KMS-11 (cell line): ENCODE measurements at regions not wholly inside any gene's neighbourhood (a gene's known extent, or its start where the extent isn't known, plus 50 kb on each side); places are given as distances from the start of the nearest gene placed in this dataset.

Source experiments
- H2AFZ ChIP-seq: fragments of 200-600 bp; sonication (generic); 2 replicates; pipeline ENCODE4 v1.6.1; 2016; ENCODE audit warnings: antibody characterized with exemption, mixed run types, low read depth
- H3K27ac ChIP-seq: fragments of 200-600 bp; sonication (generic); 2 replicates; pipeline ENCODE4 v1.6.1; 2016; ENCODE audit warnings: mild to moderate bottlenecking, mixed run types
- H3K27me3 ChIP-seq: fragments of 200-600 bp; sonication (generic); 2 replicates; pipeline ENCODE4 v1.6.1; 2017; ENCODE audit warnings: mild to moderate bottlenecking, low read depth, mixed run types, moderate library complexity; ENCODE audit not compliant: insufficient read depth
- H3K36me3 ChIP-seq: fragments of 200-600 bp; sonication (generic); 2 replicates; pipeline ENCODE4 v1.6.1; 2017; ENCODE audit warnings: mild to moderate bottlenecking, mixed run types; ENCODE audit not compliant: insufficient read depth
- H3K4me1 ChIP-seq: fragments of 200-600 bp; sonication (generic); 2 replicates; pipeline ENCODE4 v1.6.1; 2016; ENCODE audit warnings: mild to moderate bottlenecking, low read depth, mixed run types; ENCODE audit not compliant: poor library complexity, severe bottlenecking
- H3K4me2 ChIP-seq: fragments of 200-600 bp; sonication (generic); 2 replicates; pipeline ENCODE4 v1.7.0; 2016; ENCODE audit warnings: mild to moderate bottlenecking, mixed run types
- H3K4me3 ChIP-seq: fragments of 200-600 bp; sonication (generic); IDR thresholded peaks from 2 replicates; pipeline ENCODE4 v1.6.1; 2017; ENCODE audit warnings: low read depth, low read length, mixed read lengths; ENCODE audit not compliant: insufficient read depth
- H3K79me2 ChIP-seq: fragments of 200-600 bp; sonication (generic); 2 replicates; pipeline ENCODE4 v1.6.1; 2016; ENCODE audit warnings: low read depth, mixed run types; ENCODE audit not compliant: insufficient read depth
- H3K9ac ChIP-seq: fragments of 200-600 bp; sonication (generic); 2 replicates; pipeline ENCODE4 v1.6.1; 2016; ENCODE audit warnings: mild to moderate bottlenecking, mixed run types
- H4K20me1 ChIP-seq: fragments of 200-600 bp; sonication (generic); 2 replicates; pipeline ENCODE4 v1.6.1; 2016; ENCODE audit warnings: mild to moderate bottlenecking, mixed run types; ENCODE audit not compliant: insufficient read depth
- TF ChIP-seq, protein P1 (sequence below): fragments of 200-600 bp; sonication (generic); conservative IDR thresholded peaks from 2 replicates; pipeline ENCODE4 v1.6.1; 2017; ENCODE audit warnings: low read depth, mild to moderate bottlenecking, antibody characterized with exemption, low read length, moderate library complexity, mixed read lengths

GRCh38 chr10:21334891-21335696, 190.4 kb downstream of the SKIDA1 start:
- TF ChIP-seq, protein P1, sequence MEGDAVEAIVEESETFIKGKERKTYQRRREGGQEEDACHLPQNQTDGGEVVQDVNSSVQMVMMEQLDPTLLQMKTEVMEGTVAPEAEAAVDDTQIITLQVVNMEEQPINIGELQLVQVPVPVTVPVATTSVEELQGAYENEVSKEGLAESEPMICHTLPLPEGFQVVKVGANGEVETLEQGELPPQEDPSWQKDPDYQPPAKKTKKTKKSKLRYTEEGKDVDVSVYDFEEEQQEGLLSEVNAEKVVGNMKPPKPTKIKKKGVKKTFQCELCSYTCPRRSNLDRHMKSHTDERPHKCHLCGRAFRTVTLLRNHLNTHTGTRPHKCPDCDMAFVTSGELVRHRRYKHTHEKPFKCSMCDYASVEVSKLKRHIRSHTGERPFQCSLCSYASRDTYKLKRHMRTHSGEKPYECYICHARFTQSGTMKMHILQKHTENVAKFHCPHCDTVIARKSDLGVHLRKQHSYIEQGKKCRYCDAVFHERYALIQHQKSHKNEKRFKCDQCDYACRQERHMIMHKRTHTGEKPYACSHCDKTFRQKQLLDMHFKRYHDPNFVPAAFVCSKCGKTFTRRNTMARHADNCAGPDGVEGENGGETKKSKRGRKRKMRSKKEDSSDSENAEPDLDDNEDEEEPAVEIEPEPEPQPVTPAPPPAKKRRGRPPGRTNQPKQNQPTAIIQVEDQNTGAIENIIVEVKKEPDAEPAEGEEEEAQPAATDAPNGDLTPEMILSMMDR = no peak
- no peaks in the 10 kb centered on the region for H3K79me2 ChIP-seq
- no peak overlapping the region for H2AFZ ChIP-seq
- H3K36me3 ChIP-seq = no peaks in the 10 kb centered on the region
- H3K27me3 ChIP-seq = no peaks in the 10 kb centered on the region
- no peak overlapping the region for H3K4me2 ChIP-seq
- no peaks in the 10 kb centered on the region for H3K4me1 ChIP-seq
- no peak overlapping the region for H3K9ac ChIP-seq
- H3K27ac ChIP-seq = no peak overlapping the region
- no peaks in the 10 kb centered on the region for H4K20me1 ChIP-seq
- H3K4me3 ChIP-seq = no peak overlapping the region

- Histone ChIP-seq H3K9ac (no peak overlapping the region), H3K27ac (no peak overlapping the region), H3K27me3 (no peaks in the 10 kb centered on the region), H3K36me3 (no peaks in the 10 kb centered on the region), H2AFZ (no peak overlapping the region), H3K4me2 (no peak overlapping the region), H4K20me1 (no peaks in the 10 kb centered on the region), H3K4me3 (no peak overlapping the region), H3K4me1 (no peaks in the 10 kb centered on the region), H3K79me2 (no peaks in the 10 kb centered on the region)
- TF ChIP-seq, protein P1 = no peak
These were observed 194.9 kb downstream of the SKIDA1 start for GRCh38 chr10:21330628-21331020.

GRCh38 chr10:21329995-21330627, 195.4 kb downstream of the SKIDA1 start:
- no peaks in the 10 kb centered on the region for H3K79me2 ChIP-seq
- H3K4me2 ChIP-seq = no peak overlapping the region
- no peak overlapping the region for H3K9ac ChIP-seq
- no peaks in the 10 kb centered on the region for H4K20me1 ChIP-seq
- H2AFZ ChIP-seq = no peak overlapping the region
- H3K4me3 ChIP-seq = no peak overlapping the region
- no peaks in the 10 kb centered on the region for H3K27me3 ChIP-seq
- H3K27ac ChIP-seq = no peak overlapping the region
- TF ChIP-seq, protein P1 = no peak
- H3K36me3 ChIP-seq = no peaks in the 10 kb centered on the region
- no peaks in the 10 kb centered on the region for H3K4me1 ChIP-seq

- no peak overlapping the region for H3K27ac ChIP-seq
- no peak overlapping the region for H3K9ac ChIP-seq
- H3K27me3 ChIP-seq = no peaks in the 10 kb centered on the region
- no peaks in the 10 kb centered on the region for H3K4me1 ChIP-seq
- no peak overlapping the region; the same call in 1 of the 2 replicates for H2AFZ ChIP-seq
- H3K4me3 ChIP-seq = no peak overlapping the region
- H4K20me1 ChIP-seq = no peaks in the 10 kb centered on the region
- no peak overlapping the region for H3K4me2 ChIP-seq
- H3K79me2 ChIP-seq = no peaks in the 10 kb centered on the region
- no peaks in the 10 kb centered on the region for H3K36me3 ChIP-seq
- TF ChIP-seq, protein P1 = no peak
These were observed 198.0 kb downstream of the SKIDA1 start for GRCh38 chr10:21327289-21327993.
